ENCODE measurements at regions not wholly inside any gene's neighbourhood (a gene's known extent, or its start where the extent isn't known, plus 50 kb on each side); places are given as distances from the start of the nearest gene placed in this dataset.

GRCh38 chr3:64939309-64939708 lies 251.5 kb upstream of the ADAMTS9 start:
- no peak for DNase-seq

GRCh38 chr3:64936556-64936955 lies 248.8 kb upstream of the ADAMTS9 start:
- no peak for DNase-seq

- no peak for DNase-seq
Measured at GRCh38 chr3:64935971-64936370, 248.2 kb upstream of the ADAMTS9 start.

GRCh38 chr3:64932666-64933342 lies 245.0 kb upstream of the ADAMTS9 start:
- no peak for DNase-seq

- DNase-seq: no peak
Measured at GRCh38 chr3:64932016-64932518, 244.3 kb upstream of the ADAMTS9 start.

- DNase-seq: no peak
Measured at GRCh38 chr3:64930891-64931290, 243.1 kb upstream of the ADAMTS9 start.

GRCh38 chr3:64928683-64929082 lies 240.9 kb upstream of the ADAMTS9 start:
- DNase-seq: no peak

GRCh38 chr3:64927689-64928088 lies 239.9 kb upstream of the ADAMTS9 start:
- no peak for DNase-seq

GRCh38 chr3:64925575-64925974 lies 237.8 kb upstream of the ADAMTS9 start:
- no peak for DNase-seq

- no peak for DNase-seq
Measured at GRCh38 chr3:64924961-64925360, 237.2 kb upstream of the ADAMTS9 start.

GRCh38 chr3:64922213-64922612 lies 234.4 kb upstream of the ADAMTS9 start:
- no peak for DNase-seq

- DNase-seq: no peak
Measured at GRCh38 chr3:64921281-64922065, 233.7 kb upstream of the ADAMTS9 start.

GRCh38 chr3:64919934-64920333 lies 232.1 kb upstream of the ADAMTS9 start:
- no peak for DNase-seq

GRCh38 chr3:64918989-64919388 lies 231.2 kb upstream of the ADAMTS9 start:
- no peak for DNase-seq

GRCh38 chr3:64917914-64918453 lies 230.2 kb upstream of the ADAMTS9 start:
- DNase-seq: no peak

GRCh38 chr3:64916937-64917336 lies 229.1 kb upstream of the ADAMTS9 start:
- DNase-seq: no peak

GRCh38 chr3:64916192-64916798 lies 228.5 kb upstream of the ADAMTS9 start:
- no peak for DNase-seq

GRCh38 chr3:64915778-64916177 lies 228.0 kb upstream of the ADAMTS9 start:
- no peak for DNase-seq

GRCh38 chr3:64913515-64913914 lies 225.7 kb upstream of the ADAMTS9 start:
- DNase-seq: no peak

GRCh38 chr3:64911138-64911537 lies 223.3 kb upstream of the ADAMTS9 start:
- DNase-seq: no peak

- no peak for DNase-seq
Measured at GRCh38 chr3:64909757-64910467, 222.1 kb upstream of the ADAMTS9 start.

GRCh38 chr3:64909011-64909410 lies 221.2 kb upstream of the ADAMTS9 start:
- DNase-seq: no peak

- DNase-seq: no peak
Measured at GRCh38 chr3:64908251-64908685, 220.5 kb upstream of the ADAMTS9 start.
